Muscle of arm (tissue), 1 donor: ENCODE measurements at regions not wholly inside any gene's neighbourhood (a gene's known extent, or its start where the extent isn't known, plus 50 kb on each side); places are given as distances from the start of the nearest gene placed in this dataset.
"Not testable (repeated sequence)": the region's sequence is repeated elsewhere in the genome, so short reads cannot be mapped to it uniquely, and the experiment has no call there.

Source experiments
- DNase-seq: peaks from one replicate; pipeline ENCODE4 v3.0.0-alpha.2; 2013

GRCh38 chr4:60989141-60989540, 211.0 kb upstream of the ADGRL3 start:
- DNase-seq, result no peak

GRCh38 chr4:60992037-60992436, 208.1 kb upstream of the ADGRL3 start:
- no peak for DNase-seq

- DNase-seq, result no peak
Observed at GRCh38 chr4:61003301-61003700, 196.8 kb upstream of the ADGRL3 start.

GRCh38 chr4:61004651-61005170, 195.4 kb upstream of the ADGRL3 start:
- DNase-seq, result no peak

- DNase-seq, result no peak
Observed at GRCh38 chr4:61011051-61011450, 189.1 kb upstream of the ADGRL3 start.

GRCh38 chr4:61011936-61012335, 188.2 kb upstream of the ADGRL3 start:
- not testable (repeated sequence) for DNase-seq

GRCh38 chr4:61024610-61025009, 175.5 kb upstream of the ADGRL3 start:
- no peak for DNase-seq

- no peak for DNase-seq
Observed at GRCh38 chr4:61027939-61028338, 172.2 kb upstream of the ADGRL3 start.

- no peak for DNase-seq
Observed at GRCh38 chr4:61036071-61036684, 163.9 kb upstream of the ADGRL3 start.

- DNase-seq, result no peak
Observed at GRCh38 chr4:61041527-61041926, 158.6 kb upstream of the ADGRL3 start.

- no peak for DNase-seq
Observed at GRCh38 chr4:61044837-61045236, 155.3 kb upstream of the ADGRL3 start.

- no peak for DNase-seq
Observed at GRCh38 chr4:61049018-61049417, 151.1 kb upstream of the ADGRL3 start.

- DNase-seq, result no peak
Observed at GRCh38 chr4:61067381-61067780, 132.7 kb upstream of the ADGRL3 start.

GRCh38 chr4:61068060-61068459, 132.1 kb upstream of the ADGRL3 start:
- DNase-seq, result no peak

GRCh38 chr4:61068745-61069144, 131.4 kb upstream of the ADGRL3 start:
- no peak for DNase-seq

- DNase-seq, result no peak
Observed at GRCh38 chr4:61070269-61070668, 129.9 kb upstream of the ADGRL3 start.

GRCh38 chr4:61079427-61079826, 120.7 kb upstream of the ADGRL3 start:
- DNase-seq, result no peak

GRCh38 chr4:61079976-61080375, 120.2 kb upstream of the ADGRL3 start:
- no peak for DNase-seq

- DNase-seq, result no peak
Observed at GRCh38 chr4:61085534-61085933, 114.6 kb upstream of the ADGRL3 start.

GRCh38 chr4:61086357-61086756, 113.8 kb upstream of the ADGRL3 start:
- DNase-seq, result no peak

- no peak for DNase-seq
Observed at GRCh38 chr4:61086979-61087378, 113.1 kb upstream of the ADGRL3 start.

- no peak for DNase-seq
Observed at GRCh38 chr4:61094854-61095598, 105.1 kb upstream of the ADGRL3 start.

GRCh38 chr4:61128682-61129081, 71.4 kb upstream of the ADGRL3 start:
- peak; percentile 9 for DNase-seq

GRCh38 chr4:61129971-61130370, 70.2 kb upstream of the ADGRL3 start:
- DNase-seq, result no peak
